GM12878 (cell line): ENCODE measurements at regions not wholly inside any gene's neighbourhood (a gene's known extent, or its start where the extent isn't known, plus 50 kb on each side); places are given as distances from the start of the nearest gene placed in this dataset.

Experiments used
- ATAC-seq: fragments of 200-7000 bp; cut with Tn5 transposase; 3 replicates; pipeline ENCODE4 v1.9.1; 2020; ENCODE audit warnings: mild to moderate bottlenecking, moderate library complexity
- BruUV-seq: library from RNA; stranded (reverse); fragments of 400-500 nt; replicated peaks from 2 replicates; lab custom pipeline; 2021; lab: Mats Ljungman, UMichigan
- CTCF ChIA-PET: fragments of 300-600 bp; sonication (Branson Sonifier 250); formaldehyde crosslinking; extraction: SDS; loops from one replicate; lab custom pipeline; 2021; ENCODE audit warnings: inconsistent platforms; lab: Yijun Ruan, JAX
- POLR2A ChIA-PET: fragments of 350-600 bp; formaldehyde crosslinking; extraction: SDS; loops from one replicate; lab custom pipeline; 2021; ENCODE audit warnings: inconsistent platforms; lab: Charles Lee
- RAD21 ChIA-PET: fragments of 300-600 bp; sonication (Branson Sonifier 250); formaldehyde crosslinking; loops from one replicate; lab custom pipeline; 2023; ENCODE audit warnings: antibody characterized with exemption; ENCODE audit not compliant: unreplicated experiment; lab: Charles Lee
- SMC1A ChIA-PET: fragments of 300-600 bp; sonication (Branson Sonifier 250); formaldehyde crosslinking; loops from one replicate; lab custom pipeline; 2023; ENCODE audit not compliant: unreplicated experiment, uncharacterized antibody; lab: Charles Lee
- DNase-seq: peaks from one replicate; pipeline ENCODE4 v3.0.0-alpha.2; 2011; ENCODE audit warnings: low read depth, low spot score
- FAIRE-seq: peaks from 3 replicates; lab custom pipeline; 2011; peaks lifted over from hg19 to GRCh38; lab: Jason Lieb, UNC
- H2AFZ ChIP-seq: 2 replicates; pipeline ENCODE4 v1.6.0; 2011; ENCODE audit warnings: low read depth, low read length, control low read depth; ENCODE audit not compliant: control insufficient read depth
- H3K27ac ChIP-seq: 2 replicates; pipeline ENCODE4 v1.5.1; 2011; ENCODE audit warnings: control low read depth; ENCODE audit not compliant: control insufficient read depth, insufficient read depth
- H3K27me3 ChIP-seq, 2 experiments: replicated peaks in 1 of 2; 2 replicates each; pipeline versions ENCODE4 v1.6.0 to v1.6.1; 2011; ENCODE audit warnings: low read length in 1 of 2; ENCODE audit not compliant: control insufficient read depth in 2 of 2, insufficient read depth in 2 of 2
- H3K36me3 ChIP-seq, 2 experiments: 2 replicates each; pipeline ENCODE4 v1.5.1; 2011; ENCODE audit warnings: low read length in 1 of 2; ENCODE audit not compliant: control insufficient read depth in 2 of 2, insufficient read depth in 2 of 2
- H3K4me1 ChIP-seq: 2 replicates; pipeline ENCODE4 v1.6.1; 2011; ENCODE audit warnings: mild to moderate bottlenecking, low read length, moderate library complexity, mixed read lengths; ENCODE audit not compliant: control insufficient read depth, insufficient read depth
- H3K4me2 ChIP-seq: 2 replicates; pipeline ENCODE4 v1.6.0; 2011; ENCODE audit warnings: control low read depth; ENCODE audit not compliant: control insufficient read depth, insufficient read depth
- H3K4me3 ChIP-seq: fragments of 200-600 bp; sonication (generic); 2 replicates; pipeline ENCODE4 v1.5.1; 2016
- H3K79me2 ChIP-seq: 2 replicates; pipeline ENCODE4 v1.6.0; 2011; ENCODE audit warnings: low read length; ENCODE audit not compliant: control insufficient read depth, insufficient read depth
- H3K9ac ChIP-seq: 2 replicates; pipeline ENCODE4 v1.8.0; 2011; ENCODE audit warnings: low read length, control low read depth, mixed read lengths; ENCODE audit not compliant: control insufficient read depth, insufficient read depth
- H3K9me3 ChIP-seq: replicated peaks from 3 replicates; pipeline ENCODE4 v1.5.1; 2011; ENCODE audit warnings: mild to moderate bottlenecking, low read length; ENCODE audit not compliant: control insufficient read depth, insufficient read depth
- H4K20me1 ChIP-seq: 2 replicates; pipeline ENCODE4 v1.6.0; 2011; ENCODE audit not compliant: control insufficient read depth, insufficient read depth
- CHD1 ChIP-seq: IDR thresholded peaks from 2 replicates; pipeline ENCODE4 v1.6.1; 2012; ENCODE audit warnings: low read depth, low read length, improper control_type of control experiment
- CUX1 ChIP-seq: IDR thresholded peaks from 2 replicates; pipeline ENCODE4 v1.6.1; 2012; ENCODE audit warnings: improper control_type of control experiment, low read depth, low read length; ENCODE audit not compliant: insufficient replicate concordance
- MAX ChIP-seq: IDR thresholded peaks from 2 replicates; pipeline ENCODE4 v1.6.1; 2012; ENCODE audit warnings: low read depth, low read length, improper control_type of control experiment
- MEF2B ChIP-seq: fragments of 450-650 bp; IDR thresholded peaks from 2 replicates; pipeline ENCODE4 v1.6.1; 2018; ENCODE audit warnings: mild to moderate bottlenecking, moderate library complexity; ENCODE audit not compliant: partially characterized antibody, poor library complexity, severe bottlenecking
- MTA2 ChIP-seq: fragments of 450-650 bp; IDR thresholded peaks from 2 replicates; pipeline ENCODE4 v1.6.1; 2016; ENCODE audit warnings: low read depth, mild to moderate bottlenecking, moderate library complexity
- NFYA ChIP-seq: IDR thresholded peaks from 2 replicates; pipeline ENCODE4 v1.6.1; 2011; ENCODE audit warnings: low read depth, mild to moderate bottlenecking, low read length, improper control_type of control experiment, borderline replicate concordance
- POLR2A ChIP-seq: IDR thresholded peaks from 2 replicates; pipeline ENCODE4 v1.6.1; 2011; ENCODE audit warnings: low read depth, mild to moderate bottlenecking, low read length
- SREBF2 ChIP-seq: IDR thresholded peaks from 2 replicates; pipeline ENCODE4 v1.6.1; 2012; ENCODE audit warnings: mild to moderate bottlenecking, low read length
- TCF3 ChIP-seq: IDR thresholded peaks from 2 replicates; pipeline ENCODE4 v1.6.1; 2012; ENCODE audit warnings: low read depth, mild to moderate bottlenecking, low read length, borderline replicate concordance; ENCODE audit not compliant: insufficient read depth
- YY1 ChIP-seq: IDR thresholded peaks from 2 replicates; pipeline ENCODE4 v1.6.1; 2011; ENCODE audit warnings: low read depth, mild to moderate bottlenecking, low read length
- ZBTB11 ChIP-seq: fragments of 450-650 bp; formaldehyde crosslinking; IDR thresholded peaks from 2 replicates; pipeline ENCODE4 v1.5.0; 2022; ENCODE audit warnings: mild to moderate bottlenecking, missing genetic modification characterization
- ZNF592 ChIP-seq: fragments of 450-650 bp; IDR thresholded peaks from 2 replicates; pipeline ENCODE4 v1.6.1; 2017; ENCODE audit warnings: mild to moderate bottlenecking, moderate library complexity
- WGBS: methylation state at CpG from one replicate; pipeline ENCODE4 v1.1.6; 2016; ENCODE audit warnings: low lambda C conversion rate; ENCODE audit not compliant: insufficient replicate concordance, insufficient coverage; ENCODE audit errors: missing lambda C conversion rate; 5-methylcytosine and 5-hydroxymethylcytosine counted together
- in situ Hi-C: fragments of 300-500 bp; cut with MboI; formaldehyde crosslinking; loops from 9 replicates; pipeline ENCODE4 v1.14.3; 2018; ENCODE audit warnings: mixed read lengths
- intact Hi-C: fragments of 100-400 bp; cut with micrococcal nuclease; formaldehyde crosslinking; loops from one replicate; pipeline ENCODE4 v1.14.2; 2022; ENCODE audit not compliant: unreplicated experiment

- Histone ChIP-seq H3K4me3 (no peak overlapping the region), H2AFZ (no peak overlapping the region), H3K9ac (no peak overlapping the region), H4K20me1 (no peaks in the 10 kb centered on the region), H3K36me3 (no peaks in the 10 kb centered on the region), H3K4me2 (no peak overlapping the region), H3K79me2 (no peaks in the 10 kb centered on the region), H3K4me1 (no peaks in the 10 kb centered on the region), H3K27ac (no peak overlapping the region), H3K9me3 (no peaks in the 10 kb centered on the region), H3K27me3 (peaks cover 0 to 2% of the 10 kb centered on the region in 2 experiments; a peak in 1 of 4 replicates)
- intact Hi-C loops (no loop called here), in situ Hi-C loops (no loop called here)
- ChIA-PET CTCF (no interaction called here), RAD21 (no interaction called here), POLR2A (no interaction called here), SMC1A (interaction anchor here (1.0 kb wide), 1 partner anchor 158 kb away, joined by 4 read pairs; no protein-coding TSS in a partner anchor)
- ATAC-seq, result no peak
- FAIRE-seq, result no peak
- BruUV-seq, result no TSS peak
- WGBS, result 43% methylated on average over 2 of the region's 2 CpGs
- no peak for DNase-seq
- no peak for TF ChIP-seq MEF2B
- no peak for TF ChIP-seq CHD1
- no peak for TF ChIP-seq TCF3
- TF ChIP-seq POLR2A, result no peak
- no peak for TF ChIP-seq MTA2
- TF ChIP-seq ZNF592, result no peak
- no peak for TF ChIP-seq YY1
- TF ChIP-seq MAX, result no peak
- TF ChIP-seq SREBF2, result no peak
- TF ChIP-seq ZBTB11, result no peak
- TF ChIP-seq CUX1, result no peak
- TF ChIP-seq NFYA, result no peak
Measured at GRCh38 chr18:47407736-47408135, 156.3 kb upstream of the SKOR2 start.
